BLaER1 (cell line): ENCODE measurements at regions not wholly inside any gene's neighbourhood (a gene's known extent, or its start where the extent isn't known, plus 50 kb on each side); places are given as distances from the start of the nearest gene placed in this dataset.

Source experiments
- H3K27ac ChIP-seq: shearing (Covaris generic); formaldehyde crosslinking; 2 replicates; pipeline ENCODE4 v1.8.1; 2022
- H3K27me3 ChIP-seq: shearing (Covaris generic); formaldehyde crosslinking; 2 replicates; pipeline ENCODE4 v1.8.1; 2022
- H3K36me3 ChIP-seq: shearing (Covaris generic); formaldehyde crosslinking; 2 replicates; pipeline ENCODE4 v1.8.1; 2022
- H3K4me1 ChIP-seq: shearing (Covaris generic); formaldehyde crosslinking; 2 replicates; pipeline ENCODE4 v1.8.1; 2022
- H3K4me2 ChIP-seq: shearing (Covaris generic); formaldehyde crosslinking; 2 replicates; pipeline ENCODE4 v1.8.1; 2022
- H3K4me3 ChIP-seq: shearing (Covaris generic); formaldehyde crosslinking; 2 replicates; pipeline ENCODE4 v1.8.1; 2022
- H3K9ac ChIP-seq: shearing (Covaris generic); formaldehyde crosslinking; 2 replicates; pipeline ENCODE4 v1.8.1; 2022
- H3K9me3 ChIP-seq: shearing (Covaris generic); formaldehyde crosslinking; 2 replicates; pipeline ENCODE4 v1.8.1; 2022
- H4K20me1 ChIP-seq: shearing (Covaris generic); formaldehyde crosslinking; 2 replicates; pipeline ENCODE4 v1.8.1; 2022
- Cebpa-rat ChIP-seq: shearing (Covaris generic); IDR thresholded peaks from 2 replicates; pipeline ENCODE4 v1.8.1; 2022

DNA sequence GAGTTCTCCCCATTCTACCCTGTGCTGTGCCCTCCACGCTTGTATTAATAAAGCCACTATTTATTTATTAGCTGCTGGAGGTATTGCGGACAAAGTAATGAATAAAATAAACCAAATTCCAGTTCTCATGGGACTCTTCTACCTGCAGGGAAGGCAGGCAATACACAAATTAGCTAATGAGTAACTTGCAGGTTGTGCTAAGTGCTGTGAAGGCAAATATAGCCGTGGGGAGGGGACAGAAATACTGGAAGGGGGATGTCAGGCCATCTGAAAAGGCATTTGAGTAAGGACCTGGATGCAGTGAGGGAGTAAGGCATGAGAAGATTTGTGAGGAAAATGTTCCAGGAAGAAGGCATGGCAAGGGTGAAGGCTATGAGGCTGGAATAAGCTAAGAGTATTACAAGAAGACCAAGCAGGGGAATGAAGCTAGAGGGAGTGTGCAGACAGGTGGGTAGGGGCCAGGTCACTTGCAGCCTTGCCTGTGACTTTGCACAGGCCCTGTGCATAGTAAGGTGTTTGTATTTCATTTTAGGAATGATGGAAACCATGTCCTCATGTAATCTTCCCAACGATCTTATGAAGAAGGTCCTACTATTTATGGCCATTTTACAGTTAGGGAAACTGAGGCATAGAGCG lies 167.5 kb downstream of the PTPN11 start:
- H3K9me3 ChIP-seq, result no peaks in the 10 kb centered on the region
- no peaks in the 10 kb centered on the region for H3K27me3 ChIP-seq
- no peak overlapping the region for H3K9ac ChIP-seq
- H3K27ac ChIP-seq, result no peak overlapping the region
- H3K4me1 ChIP-seq, result no peaks in the 10 kb centered on the region
- no peak overlapping the region for H3K4me2 ChIP-seq
- no peaks in the 10 kb centered on the region for H3K36me3 ChIP-seq
- TF ChIP-seq Cebpa-rat, result no peak
- H3K4me3 ChIP-seq, result no peak overlapping the region
- no peaks in the 10 kb centered on the region for H4K20me1 ChIP-seq

DNA sequence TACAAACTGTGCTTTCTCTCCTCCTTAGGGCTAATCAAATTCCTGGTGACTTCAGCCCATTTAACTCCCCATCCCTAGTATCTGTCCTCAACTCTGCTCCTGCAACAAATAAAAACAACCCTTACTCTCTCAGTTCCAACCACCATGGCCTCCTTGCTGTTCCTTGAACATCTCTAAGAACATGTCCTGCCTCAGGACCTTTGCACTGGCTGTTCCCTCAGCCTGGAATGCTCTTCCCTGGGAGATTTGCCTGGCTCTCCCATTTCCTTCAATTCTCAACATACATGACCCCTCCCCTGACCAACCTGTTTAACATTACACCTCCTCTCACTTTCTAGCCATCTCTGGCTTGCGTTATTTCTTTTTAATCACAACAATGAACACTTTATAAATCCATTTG lies 170.5 kb downstream of the PTPN11 start:
- no peak for TF ChIP-seq Cebpa-rat

DNA sequence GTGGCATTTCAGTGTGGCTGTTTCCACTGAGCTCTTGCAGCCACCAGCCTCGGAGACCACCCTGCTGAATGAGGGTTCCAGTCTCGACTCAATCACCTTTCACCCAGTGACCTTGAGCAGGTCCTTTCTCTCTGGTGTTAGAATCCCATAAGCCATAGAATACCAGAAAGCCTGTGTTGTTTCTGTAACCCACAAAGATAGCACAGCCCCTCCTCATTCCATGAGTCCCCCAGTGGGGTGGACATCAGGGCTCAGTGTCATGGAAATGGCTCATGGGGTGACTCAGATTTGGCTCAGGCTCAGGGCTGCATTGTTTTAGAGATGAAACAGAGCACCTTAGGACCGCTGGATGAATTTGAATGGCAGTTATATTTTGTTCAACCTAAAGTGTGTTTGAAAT lies 171.5 kb downstream of the PTPN11 start:
- H3K27ac ChIP-seq, result no peak overlapping the region
- H3K9ac ChIP-seq, result no peak overlapping the region
- H4K20me1 ChIP-seq, result no peaks in the 10 kb centered on the region
- H3K27me3 ChIP-seq, result no peaks in the 10 kb centered on the region
- H3K9me3 ChIP-seq, result no peaks in the 10 kb centered on the region
- no peaks in the 10 kb centered on the region for H3K4me1 ChIP-seq
- no peaks in the 10 kb centered on the region for H3K36me3 ChIP-seq
- TF ChIP-seq Cebpa-rat, result no peak
- H3K4me2 ChIP-seq, result no peak overlapping the region
- H3K4me3 ChIP-seq, result no peak overlapping the region

More for the DNA sequence above, 170.5 kb downstream of the PTPN11 start:
- Histone ChIP-seq H3K27ac (no peak overlapping the region), H3K4me1 (no peaks in the 10 kb centered on the region), H4K20me1 (no peaks in the 10 kb centered on the region), H3K4me3 (no peak overlapping the region), H3K4me2 (no peak overlapping the region), H3K9me3 (no peaks in the 10 kb centered on the region), H3K27me3 (no peaks in the 10 kb centered on the region), H3K36me3 (no peaks in the 10 kb centered on the region), H3K9ac (no peak overlapping the region)

DNA sequence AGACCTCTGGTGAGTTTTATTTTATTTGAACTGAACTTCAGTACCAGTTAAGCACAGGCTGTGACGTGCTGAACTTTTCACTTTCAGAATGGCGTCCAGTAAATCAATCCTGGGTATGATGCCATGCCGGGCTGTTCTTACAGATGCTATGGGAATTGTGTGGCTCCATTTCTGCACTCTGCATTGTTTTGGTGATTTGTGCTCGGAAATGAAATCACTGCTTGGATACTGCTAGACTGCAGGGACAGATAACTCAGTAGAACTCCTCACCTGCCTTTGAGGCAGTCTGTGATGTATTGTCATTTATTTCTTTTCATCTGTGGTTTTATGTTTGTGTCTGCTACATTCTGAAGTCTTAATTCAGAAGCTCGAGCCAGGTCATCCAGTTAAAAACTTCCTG lies 172.7 kb downstream of the PTPN11 start:
- H3K27me3 ChIP-seq, result no peaks in the 10 kb centered on the region

DNA sequence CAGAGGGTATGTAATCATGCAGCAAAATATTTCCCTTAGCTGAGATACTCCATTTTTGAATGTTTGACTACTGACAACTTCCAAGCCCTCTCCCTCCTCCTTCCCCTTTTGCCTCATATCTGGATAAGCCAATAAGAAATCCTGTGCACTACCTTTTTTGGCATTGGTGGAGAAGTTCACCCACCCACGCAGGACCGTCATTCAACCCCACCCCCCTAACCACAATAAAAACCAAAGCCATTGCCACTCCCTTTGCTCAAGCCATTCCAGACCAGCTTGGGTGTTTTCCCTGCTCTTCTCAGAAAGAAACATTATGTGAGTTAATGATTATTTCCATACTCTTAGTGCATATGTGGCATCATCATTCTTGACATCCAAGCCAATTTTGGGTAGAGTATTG lies 176.7 kb downstream of the PTPN11 start:
- Histone ChIP-seq H3K27me3 (no peaks in the 10 kb centered on the region), H3K27ac (no peak overlapping the region), H3K9ac (no peak overlapping the region), H4K20me1 (no peaks in the 10 kb centered on the region), H3K4me2 (no peak overlapping the region), H3K4me3 (no peak overlapping the region), H3K36me3 (no peaks in the 10 kb centered on the region), H3K4me1 (no peaks in the 10 kb centered on the region), H3K9me3 (no peaks in the 10 kb centered on the region)
- no peak for TF ChIP-seq Cebpa-rat

More for the DNA sequence above, 172.7 kb downstream of the PTPN11 start:
- Histone ChIP-seq H3K4me2 (no peak overlapping the region), H3K4me1 (no peaks in the 10 kb centered on the region), H3K9me3 (no peaks in the 10 kb centered on the region), H3K27ac (no peak overlapping the region), H3K36me3 (no peaks in the 10 kb centered on the region), H3K4me3 (no peak overlapping the region), H4K20me1 (no peaks in the 10 kb centered on the region), H3K9ac (no peak overlapping the region)
- no peak for TF ChIP-seq Cebpa-rat

- no peaks in the 10 kb centered on the region for H3K27me3 ChIP-seq
- no peak overlapping the region for H3K27ac ChIP-seq
- H3K9me3 ChIP-seq, result no peaks in the 10 kb centered on the region
- no peaks in the 10 kb centered on the region for H3K4me1 ChIP-seq
- H3K4me3 ChIP-seq, result no peak overlapping the region
- H3K36me3 ChIP-seq, result no peaks in the 10 kb centered on the region
- no peaks in the 10 kb centered on the region for H4K20me1 ChIP-seq
- TF ChIP-seq Cebpa-rat, result no peak
- no peak overlapping the region for H3K4me2 ChIP-seq
- no peak overlapping the region for H3K9ac ChIP-seq
These were observed 179.2 kb downstream of the PTPN11 start for GRCh38 chr12:112597986-112598385.

DNA sequence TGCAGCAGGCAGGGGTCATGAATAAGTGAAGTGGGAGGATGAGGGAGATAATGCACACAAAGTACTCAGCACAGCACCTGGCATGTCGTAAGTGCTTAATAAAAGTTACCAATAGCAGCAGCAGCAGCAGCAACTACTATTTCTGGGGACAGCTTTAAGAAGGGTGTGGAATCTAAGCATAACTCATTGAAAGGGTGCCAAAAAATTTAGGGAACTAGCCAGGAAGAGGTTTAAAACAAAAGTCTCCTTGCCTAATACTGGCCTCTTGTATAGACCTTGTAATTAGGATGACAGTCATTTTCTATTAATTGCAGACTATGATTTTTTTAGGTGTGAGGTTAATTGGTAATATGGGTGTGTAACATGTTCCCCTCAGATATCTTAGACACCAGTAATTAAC lies 179.9 kb downstream of the PTPN11 start:
- no peaks in the 10 kb centered on the region for H3K36me3 ChIP-seq
- no peak overlapping the region for H3K9ac ChIP-seq
- TF ChIP-seq Cebpa-rat, result no peak
- H3K4me1 ChIP-seq, result no peaks in the 10 kb centered on the region
- no peaks in the 10 kb centered on the region for H4K20me1 ChIP-seq
- H3K27me3 ChIP-seq, result no peaks in the 10 kb centered on the region
- H3K4me2 ChIP-seq, result no peak overlapping the region
- no peaks in the 10 kb centered on the region for H3K9me3 ChIP-seq
- H3K27ac ChIP-seq, result no peak overlapping the region
- H3K4me3 ChIP-seq, result no peak overlapping the region

DNA sequence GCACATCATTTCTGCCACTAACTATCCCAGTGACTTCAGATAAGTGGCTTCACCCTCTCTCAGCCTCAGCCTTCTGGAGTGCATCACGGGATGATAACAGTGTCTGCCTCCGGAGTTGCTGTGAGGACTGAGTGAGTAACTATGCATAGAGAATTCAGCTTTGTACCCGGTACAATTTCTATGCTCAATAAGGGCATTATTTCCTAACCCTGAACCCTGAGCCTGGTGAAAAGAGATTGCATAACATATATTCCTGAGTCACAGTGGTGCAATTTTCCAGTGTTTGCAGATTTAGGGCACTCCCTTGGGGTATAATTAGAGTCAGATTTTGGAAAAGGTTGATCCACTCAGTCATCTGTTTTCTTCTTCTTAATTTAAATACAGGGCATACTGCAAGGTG lies 181.1 kb downstream of the PTPN11 start:
- H4K20me1 ChIP-seq, result no peaks in the 10 kb centered on the region
- H3K4me2 ChIP-seq, result no peak overlapping the region
- H3K4me1 ChIP-seq, result no peaks in the 10 kb centered on the region
- no peaks in the 10 kb centered on the region for H3K36me3 ChIP-seq
- no peak for TF ChIP-seq Cebpa-rat
- H3K27ac ChIP-seq, result no peak overlapping the region
- H3K4me3 ChIP-seq, result no peak overlapping the region
- no peaks in the 10 kb centered on the region for H3K9me3 ChIP-seq
- no peak overlapping the region for H3K9ac ChIP-seq
- no peaks in the 10 kb centered on the region for H3K27me3 ChIP-seq

- Histone ChIP-seq H3K9me3 (no peaks in the 10 kb centered on the region), H3K4me1 (no peaks in the 10 kb centered on the region), H3K4me2 (no peak overlapping the region), H4K20me1 (no peaks in the 10 kb centered on the region), H3K36me3 (no peaks in the 10 kb centered on the region), H3K27ac (no peak overlapping the region), H3K4me3 (no peak overlapping the region), H3K27me3 (no peaks in the 10 kb centered on the region), H3K9ac (no peak overlapping the region)
- no peak for TF ChIP-seq Cebpa-rat
These were observed 183.4 kb downstream of the PTPN11 start for GRCh38 chr12:112602150-112602549.

- Histone ChIP-seq H3K4me2 (no peak overlapping the region), H4K20me1 (no peaks in the 10 kb centered on the region), H3K27me3 (no peaks in the 10 kb centered on the region), H3K4me1 (no peaks in the 10 kb centered on the region), H3K9me3 (no peaks in the 10 kb centered on the region), H3K27ac (no peak overlapping the region), H3K4me3 (no peak overlapping the region), H3K36me3 (no peaks in the 10 kb centered on the region), H3K9ac (no peak overlapping the region)
- no peak for TF ChIP-seq Cebpa-rat
These were observed 184.8 kb upstream of the RPH3A start for GRCh38 chr12:112606611-112607365.

DNA sequence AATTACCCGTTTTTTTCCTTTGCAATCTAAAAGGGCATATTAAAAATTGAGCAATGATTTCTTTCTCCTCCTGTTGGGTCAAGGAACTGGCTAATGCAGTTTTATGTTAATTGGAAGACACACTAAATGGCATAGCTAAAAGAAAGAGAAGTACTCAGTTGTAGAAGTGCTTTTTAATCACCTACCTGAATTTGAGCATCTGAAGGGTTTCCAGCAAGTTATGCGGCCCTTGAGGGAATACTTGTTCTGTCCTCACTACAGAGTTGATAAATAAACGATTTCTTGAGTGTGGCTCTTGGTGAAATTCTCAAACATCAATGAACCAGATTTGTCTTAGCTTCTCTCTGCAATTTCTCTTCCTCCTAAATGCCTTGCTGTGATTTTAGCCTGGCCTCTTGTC lies 184.1 kb upstream of the RPH3A start:
- no peak overlapping the region for H3K4me2 ChIP-seq
- no peaks in the 10 kb centered on the region for H3K9me3 ChIP-seq
- no peak overlapping the region for H3K9ac ChIP-seq
- H4K20me1 ChIP-seq, result no peaks in the 10 kb centered on the region
- H3K4me3 ChIP-seq, result no peak overlapping the region
- no peaks in the 10 kb centered on the region for H3K36me3 ChIP-seq
- no peak for TF ChIP-seq Cebpa-rat
- H3K27ac ChIP-seq, result no peak overlapping the region
- H3K27me3 ChIP-seq, result no peaks in the 10 kb centered on the region
- H3K4me1 ChIP-seq, result no peaks in the 10 kb centered on the region
